ENCODE measurements at regions not wholly inside any gene's neighbourhood (a gene's known extent, or its start where the extent isn't known, plus 50 kb on each side); places are given as distances from the start of the nearest gene placed in this dataset.

- in situ Hi-C loops (cut with MboI; ENCODE audit: low pct_unique_long_range_greater_than_20kb, low sequenced_read_pairs, unreplicated experiment): no loop called here
- TF ChIP-seq CTCF (IDR thresholded peaks at IDR 0.05; ENCODE audit: extremely low read depth, insufficient read depth, missing control alignments): no peak
- no peak for DNase-seq (ENCODE audit: low spot score)
Observed at GRCh38 chr5:164207646-164208045, 702.2 kb downstream of the MAT2B start.

- in situ Hi-C loops (cut with MboI; ENCODE audit: low pct_unique_long_range_greater_than_20kb, low sequenced_read_pairs, unreplicated experiment): no loop called here
- no peak for DNase-seq (ENCODE audit: low spot score)
- no peak for TF ChIP-seq CTCF (IDR thresholded peaks at IDR 0.05; ENCODE audit: extremely low read depth, insufficient read depth, missing control alignments)
Observed at GRCh38 chr5:164210491-164210890, 705.1 kb downstream of the MAT2B start.

- in situ Hi-C loops (cut with MboI; ENCODE audit: low pct_unique_long_range_greater_than_20kb, low sequenced_read_pairs, unreplicated experiment): no loop called here
- TF ChIP-seq CTCF (IDR thresholded peaks at IDR 0.05; ENCODE audit: extremely low read depth, insufficient read depth, missing control alignments): no peak
- no peak for DNase-seq (ENCODE audit: low spot score)
Observed at GRCh38 chr5:164214698-164215097, 709.3 kb downstream of the MAT2B start.

- in situ Hi-C loops (cut with MboI; ENCODE audit: low pct_unique_long_range_greater_than_20kb, low sequenced_read_pairs, unreplicated experiment): no loop called here
- TF ChIP-seq CTCF (IDR thresholded peaks at IDR 0.05; ENCODE audit: extremely low read depth, insufficient read depth, missing control alignments): no peak
- DNase-seq (ENCODE audit: low spot score): no peak
Observed at GRCh38 chr5:164217464-164217863, 712.0 kb downstream of the MAT2B start.

GRCh38 chr5:164220522-164220921, 715.1 kb downstream of the MAT2B start:
- no peak for DNase-seq (ENCODE audit: low spot score)
- no peak for TF ChIP-seq CTCF (IDR thresholded peaks at IDR 0.05; ENCODE audit: extremely low read depth, insufficient read depth, missing control alignments)
- in situ Hi-C loops (cut with MboI; ENCODE audit: low pct_unique_long_range_greater_than_20kb, low sequenced_read_pairs, unreplicated experiment): no loop called here

GRCh38 chr5:164224236-164224635, 718.8 kb downstream of the MAT2B start:
- DNase-seq (ENCODE audit: low spot score): no peak
- in situ Hi-C loops (cut with MboI; ENCODE audit: low pct_unique_long_range_greater_than_20kb, low sequenced_read_pairs, unreplicated experiment): no loop called here
- no peak for TF ChIP-seq CTCF (IDR thresholded peaks at IDR 0.05; ENCODE audit: extremely low read depth, insufficient read depth, missing control alignments)

- no peak for TF ChIP-seq CTCF (IDR thresholded peaks at IDR 0.05; ENCODE audit: extremely low read depth, insufficient read depth, missing control alignments)
- in situ Hi-C loops (cut with MboI; ENCODE audit: low pct_unique_long_range_greater_than_20kb, low sequenced_read_pairs, unreplicated experiment): no loop called here
- DNase-seq (ENCODE audit: low spot score): no peak
Observed at GRCh38 chr5:164224772-164225171, 719.4 kb downstream of the MAT2B start.
